ENCODE measurements at regions not wholly inside any gene's neighbourhood (a gene's known extent, or its start where the extent isn't known, plus 50 kb on each side); places are given as distances from the start of the nearest gene placed in this dataset.

DNA sequence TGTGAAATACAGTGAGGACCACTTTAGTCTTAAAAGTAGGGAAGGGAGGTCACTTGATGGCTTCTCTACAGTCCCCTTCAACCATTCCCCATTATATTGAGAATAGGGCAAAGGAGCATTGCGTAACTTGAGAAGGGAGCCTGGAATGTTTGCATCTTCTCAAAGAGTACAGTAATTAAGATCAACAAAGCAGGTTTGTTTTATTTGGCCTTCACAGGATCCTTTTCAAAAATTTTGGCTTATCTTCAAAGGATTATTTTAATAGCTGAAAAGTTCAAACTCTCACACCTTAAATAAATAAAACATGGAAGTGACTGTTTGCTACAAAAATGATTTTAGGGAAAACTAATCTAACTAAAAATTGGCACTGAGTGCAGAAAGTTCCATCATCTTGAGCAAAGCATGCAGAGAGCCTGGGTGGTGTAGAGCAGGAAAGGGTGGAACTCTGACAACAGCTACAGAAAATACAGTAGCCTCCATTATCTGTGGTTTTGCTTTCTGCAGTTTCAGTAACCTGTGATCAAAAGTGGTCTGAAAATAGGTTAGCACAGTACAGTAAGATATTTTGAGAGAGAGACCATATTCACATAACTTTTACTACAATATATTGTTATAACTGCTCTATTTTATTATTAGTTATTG, 214.0 kb downstream of the MDFIC start:
- Histone ChIP-seq H3K9me3 (no peaks in the 10 kb centered on the region), H3K4me3 (no peak overlapping the region), H3K27me3 (no peaks in the 10 kb centered on the region), H3K27ac (no peak overlapping the region), H3K36me3 (no peaks in the 10 kb centered on the region), H3K9ac (ENCODE audit: low read depth in 2 of 2, low read length in 2 of 2) (no peak overlapping the region), H3K4me1 (no peaks in the 10 kb centered on the region)
- no peak for DNase-seq
- intact Hi-C loops (cut with DNase I): no loop called here
- no peak for TF ChIP-seq CTCF (IDR thresholded peaks at IDR 0.05)

DNA sequence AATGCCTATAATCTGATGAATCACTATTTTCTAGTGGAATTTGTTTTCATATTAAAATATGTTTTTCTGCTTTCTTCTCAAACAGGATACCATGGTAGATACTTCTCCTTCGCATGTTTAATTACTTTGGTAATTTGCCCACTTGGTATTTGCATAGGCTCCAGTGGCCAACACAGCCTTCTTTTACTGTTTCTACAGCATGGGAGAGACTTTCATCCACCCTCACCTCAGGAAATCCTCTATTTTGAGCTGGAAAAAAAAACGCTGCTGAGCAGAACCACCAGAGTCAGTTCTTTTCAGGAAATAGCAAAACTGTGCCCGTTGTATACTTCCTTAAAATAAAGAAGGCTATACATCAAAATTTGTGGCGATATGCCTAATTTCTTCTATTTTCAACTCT, 213.3 kb downstream of the MDFIC start:
- intact Hi-C loops (cut with DNase I): no loop called here
- H3K4me1 ChIP-seq: no peaks in the 10 kb centered on the region
- H3K27me3 ChIP-seq: no peaks in the 10 kb centered on the region
- H3K9me3 ChIP-seq: no peaks in the 10 kb centered on the region
- H3K36me3 ChIP-seq: no peaks in the 10 kb centered on the region
- TF ChIP-seq CTCF (IDR thresholded peaks at IDR 0.05): no peak
- H3K9ac ChIP-seq (ENCODE audit: low read depth in 2 of 2, low read length in 2 of 2): no peak overlapping the region
- no peak overlapping the region for H3K4me3 ChIP-seq
- no peak overlapping the region for H3K27ac ChIP-seq
- no peak for DNase-seq

DNA sequence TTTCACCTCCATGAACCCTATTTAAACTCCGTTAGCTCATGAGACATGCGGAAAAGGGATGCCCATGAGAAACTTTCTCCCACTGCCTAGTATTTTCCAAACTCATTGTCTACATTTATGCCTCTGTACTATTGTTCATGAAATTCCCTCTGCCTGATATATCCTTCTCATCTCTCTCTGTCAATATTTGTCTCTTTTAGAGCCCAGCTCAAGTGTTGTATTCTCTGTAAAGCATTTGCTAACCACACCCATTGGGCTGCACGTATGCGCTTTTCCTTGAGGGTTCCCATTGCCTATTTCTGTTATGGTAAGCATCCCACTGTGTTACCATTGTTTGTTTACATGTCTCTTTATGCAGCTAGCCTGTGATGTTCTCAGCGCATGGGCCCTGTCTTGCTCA, 211.4 kb downstream of the MDFIC start:
- H3K4me1 ChIP-seq: no peaks in the 10 kb centered on the region
- H3K4me3 ChIP-seq: no peak overlapping the region
- H3K9ac ChIP-seq (ENCODE audit: low read depth in 2 of 2, low read length in 2 of 2): no peak overlapping the region
- no peaks in the 10 kb centered on the region for H3K9me3 ChIP-seq
- no peaks in the 10 kb centered on the region for H3K36me3 ChIP-seq
- no peak for DNase-seq
- intact Hi-C loops (cut with DNase I): no loop called here
- H3K27me3 ChIP-seq: no peaks in the 10 kb centered on the region
- no peak for TF ChIP-seq CTCF (IDR thresholded peaks at IDR 0.05)
- H3K27ac ChIP-seq: no peak overlapping the region

- no peak for TF ChIP-seq CTCF (IDR thresholded peaks at IDR 0.05)
- Histone ChIP-seq H3K36me3 (no peaks in the 10 kb centered on the region), H3K4me1 (no peaks in the 10 kb centered on the region), H3K9me3 (no peaks in the 10 kb centered on the region), H3K27me3 (no peaks in the 10 kb centered on the region), H3K9ac (ENCODE audit: low read depth in 2 of 2, low read length in 2 of 2) (no peak overlapping the region), H3K4me3 (no peak overlapping the region), H3K27ac (no peak overlapping the region)
- intact Hi-C loops (cut with DNase I): no loop called here
- DNase-seq: no peak
Observed at GRCh38 chr7:115132096-115132495, 210.2 kb downstream of the MDFIC start.

GRCh38 chr7:115128154-115128553, 206.3 kb downstream of the MDFIC start:
- DNase-seq: no peak
- intact Hi-C loops (cut with DNase I): no loop called here
- TF ChIP-seq CTCF (IDR thresholded peaks at IDR 0.05): no peak
- Histone ChIP-seq H3K36me3 (no peaks in the 10 kb centered on the region), H3K27ac (no peak overlapping the region), H3K4me3 (no peak overlapping the region), H3K9ac (ENCODE audit: low read depth in 2 of 2, low read length in 2 of 2) (no peak overlapping the region), H3K27me3 (no peaks in the 10 kb centered on the region), H3K9me3 (no peaks in the 10 kb centered on the region), H3K4me1 (no peaks in the 10 kb centered on the region)

Data from colonic mucosa (tissue), 4 donors.